ENCODE measurements at regions not wholly inside any gene's neighbourhood (a gene's known extent, or its start where the extent isn't known, plus 50 kb on each side); places are given as distances from the start of the nearest gene placed in this dataset.
A peak's percentile ranks its signal among the peaks of the same experiment; 100 is the strongest.

DNA sequence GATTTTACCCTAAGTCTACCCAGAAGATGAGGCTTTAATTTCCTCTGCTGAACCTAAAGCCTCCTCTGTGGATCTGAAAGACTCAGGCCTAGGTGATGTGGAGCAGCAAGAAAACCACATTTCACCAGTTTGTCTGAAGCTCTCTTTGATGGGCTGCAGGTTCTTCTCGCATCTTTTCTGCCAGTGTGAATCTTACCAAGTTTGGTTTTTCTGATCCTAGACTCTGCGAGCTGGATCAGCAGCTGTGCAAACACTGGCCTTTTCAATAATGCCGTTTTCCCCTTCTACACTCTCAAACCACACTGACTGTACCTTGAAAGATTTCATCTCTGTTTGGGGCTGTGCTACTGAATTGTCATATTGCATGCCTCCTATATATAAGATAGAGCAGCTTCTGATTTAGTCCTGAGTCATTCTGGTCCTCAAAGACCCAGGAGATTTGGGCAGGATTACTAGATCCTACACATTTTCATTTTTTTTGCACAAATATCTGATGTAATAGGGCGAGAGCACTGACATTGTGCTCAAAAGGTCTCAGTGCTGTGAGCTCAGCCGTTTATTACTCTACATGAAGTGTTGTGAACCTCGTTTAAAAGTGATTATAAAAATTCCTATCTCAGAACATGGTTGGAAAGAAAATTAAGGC is 133.6 kb upstream of the FAM9C start:
- Histone ChIP-seq H3K4me3 (no peak overlapping the region), H3K27me3 (no peaks in the 10 kb centered on the region), H3K4me1 (no peaks in the 10 kb centered on the region), H3K9me3 (no peaks in the 10 kb centered on the region), H3K27ac (no peak overlapping the region), H3K36me3 (no peaks in the 10 kb centered on the region)
- DNase-seq = no peak
- TF ChIP-seq, protein P1, sequence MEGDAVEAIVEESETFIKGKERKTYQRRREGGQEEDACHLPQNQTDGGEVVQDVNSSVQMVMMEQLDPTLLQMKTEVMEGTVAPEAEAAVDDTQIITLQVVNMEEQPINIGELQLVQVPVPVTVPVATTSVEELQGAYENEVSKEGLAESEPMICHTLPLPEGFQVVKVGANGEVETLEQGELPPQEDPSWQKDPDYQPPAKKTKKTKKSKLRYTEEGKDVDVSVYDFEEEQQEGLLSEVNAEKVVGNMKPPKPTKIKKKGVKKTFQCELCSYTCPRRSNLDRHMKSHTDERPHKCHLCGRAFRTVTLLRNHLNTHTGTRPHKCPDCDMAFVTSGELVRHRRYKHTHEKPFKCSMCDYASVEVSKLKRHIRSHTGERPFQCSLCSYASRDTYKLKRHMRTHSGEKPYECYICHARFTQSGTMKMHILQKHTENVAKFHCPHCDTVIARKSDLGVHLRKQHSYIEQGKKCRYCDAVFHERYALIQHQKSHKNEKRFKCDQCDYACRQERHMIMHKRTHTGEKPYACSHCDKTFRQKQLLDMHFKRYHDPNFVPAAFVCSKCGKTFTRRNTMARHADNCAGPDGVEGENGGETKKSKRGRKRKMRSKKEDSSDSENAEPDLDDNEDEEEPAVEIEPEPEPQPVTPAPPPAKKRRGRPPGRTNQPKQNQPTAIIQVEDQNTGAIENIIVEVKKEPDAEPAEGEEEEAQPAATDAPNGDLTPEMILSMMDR (IDR thresholded peaks at IDR 0.05) = no peak
- TF ChIP-seq POLR2A (IDR thresholded peaks at IDR 0.05) = no peak

DNA sequence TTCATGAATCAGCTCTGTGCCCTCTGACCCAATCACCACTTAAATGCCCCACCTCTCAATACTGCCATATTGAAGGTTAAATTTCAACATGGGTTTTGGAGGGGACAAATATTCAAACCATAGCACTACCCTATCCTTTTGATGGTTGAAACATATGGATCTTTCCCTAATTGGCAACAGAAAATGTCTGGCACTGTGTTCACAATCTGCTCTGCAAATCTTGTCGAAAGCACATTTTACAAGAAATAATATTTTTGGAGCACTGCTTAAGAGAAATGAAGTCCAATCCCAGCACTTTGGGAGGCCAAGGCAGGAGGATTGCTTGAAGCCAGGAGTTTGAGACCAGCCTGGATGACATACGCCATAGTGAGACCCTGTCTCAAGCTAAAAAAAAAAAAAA is 130.6 kb upstream of the FAM9C start:
- no peak for DNase-seq
- Histone ChIP-seq H3K4me1 (no peaks in the 10 kb centered on the region), H3K27me3 (no peaks in the 10 kb centered on the region), H3K4me3 (no peak overlapping the region), H3K9me3 (no peaks in the 10 kb centered on the region), H3K36me3 (no peaks in the 10 kb centered on the region), H3K27ac (no peak overlapping the region)
- no peak for TF ChIP-seq POLR2A (IDR thresholded peaks at IDR 0.05)
- TF ChIP-seq, protein P1 (IDR thresholded peaks at IDR 0.05) = no peak

DNA sequence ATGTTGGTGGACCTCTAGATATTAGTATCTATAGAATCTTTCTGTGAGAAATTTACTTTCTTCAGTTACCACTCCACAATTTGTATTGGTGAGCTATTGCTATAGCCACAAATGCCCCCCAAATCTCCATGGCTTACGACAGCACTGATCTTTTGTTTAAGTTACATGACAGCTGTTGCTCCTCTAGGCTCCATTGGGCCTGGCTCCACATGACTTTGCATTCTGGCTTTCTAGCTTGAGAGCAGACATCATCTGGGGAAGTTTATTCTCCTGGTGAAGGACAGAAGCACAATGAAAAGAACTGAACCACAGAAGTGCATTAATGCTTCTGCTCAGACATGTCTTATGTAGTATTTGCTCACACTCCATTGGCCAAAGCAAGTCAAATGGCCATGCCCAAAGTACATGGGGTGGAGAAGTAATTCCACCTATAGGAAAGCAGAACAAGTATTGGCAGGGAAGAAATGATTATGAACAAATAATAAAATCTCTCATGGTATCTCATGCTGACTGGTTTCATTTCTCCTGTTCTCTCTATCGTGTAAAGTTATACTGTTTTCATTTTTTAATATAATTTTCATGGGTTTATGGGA is 126.6 kb upstream of the FAM9C start:
- H3K9me3 ChIP-seq = no peaks in the 10 kb centered on the region
- no peak overlapping the region for H3K27ac ChIP-seq
- no peaks in the 10 kb centered on the region for H3K4me1 ChIP-seq
- no peaks in the 10 kb centered on the region for H3K27me3 ChIP-seq
- H3K4me3 ChIP-seq = no peak overlapping the region
- H3K36me3 ChIP-seq = no peaks in the 10 kb centered on the region
- TF ChIP-seq, protein P1 (IDR thresholded peaks at IDR 0.05) = no peak
- TF ChIP-seq POLR2A (IDR thresholded peaks at IDR 0.05) = no peak
- DNase-seq = no peak

DNA sequence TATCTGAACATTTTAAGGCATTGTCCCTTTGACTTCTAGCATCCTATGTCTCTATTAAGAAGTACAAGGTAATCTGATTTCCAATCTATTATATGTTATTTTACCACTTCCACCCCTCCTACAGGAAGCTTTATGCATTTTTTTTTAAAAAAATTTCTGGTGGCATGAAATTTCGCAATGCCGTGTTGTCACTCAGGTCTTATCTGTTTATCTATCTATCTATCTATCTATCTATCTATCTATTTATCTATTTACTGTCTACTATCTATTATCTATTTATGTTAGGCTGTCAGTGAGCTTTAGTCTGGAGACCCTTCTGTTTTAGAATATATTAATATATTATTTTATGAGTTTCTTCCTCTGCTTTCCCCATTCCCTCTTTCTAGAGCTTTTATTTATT is 125.3 kb upstream of the FAM9C start:
- no peak overlapping the region for H3K4me3 ChIP-seq
- H3K4me1 ChIP-seq = no peaks in the 10 kb centered on the region
- H3K27ac ChIP-seq = no peak overlapping the region
- DNase-seq = no peak
- no peaks in the 10 kb centered on the region for H3K36me3 ChIP-seq
- H3K27me3 ChIP-seq = no peaks in the 10 kb centered on the region
- no peaks in the 10 kb centered on the region for H3K9me3 ChIP-seq
- TF ChIP-seq, protein P1 (IDR thresholded peaks at IDR 0.05) = no peak
- TF ChIP-seq POLR2A (IDR thresholded peaks at IDR 0.05) = no peak

DNA sequence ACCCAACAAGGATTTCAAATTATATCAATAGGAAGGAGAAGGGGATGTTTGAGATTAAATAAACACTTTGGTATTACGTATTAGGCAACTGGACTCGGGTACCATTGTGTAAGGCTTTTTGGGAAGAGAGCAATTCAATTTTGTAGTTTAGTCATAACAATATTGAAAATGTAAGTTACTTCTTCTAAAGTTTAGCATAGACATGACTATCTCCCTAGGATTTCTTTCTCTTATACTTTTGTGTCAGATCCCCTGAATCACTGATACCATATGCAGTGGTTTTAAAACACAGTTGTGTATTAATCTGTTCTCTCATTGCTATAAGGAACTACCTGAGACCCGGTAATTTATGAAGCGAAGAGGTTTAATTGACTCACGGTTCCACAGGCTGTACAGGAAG is 123.8 kb upstream of the FAM9C start:
- no peaks in the 10 kb centered on the region for H3K36me3 ChIP-seq
- DNase-seq = no peak
- H3K4me3 ChIP-seq = no peak overlapping the region
- TF ChIP-seq POLR2A (IDR thresholded peaks at IDR 0.05) = no peak
- no peaks in the 10 kb centered on the region for H3K27me3 ChIP-seq
- H3K9me3 ChIP-seq = no peaks in the 10 kb centered on the region
- no peaks in the 10 kb centered on the region for H3K4me1 ChIP-seq
- peak overlapping the region in 2 of 4 donors; percentile 12 to 48 for H3K27ac ChIP-seq

DNA sequence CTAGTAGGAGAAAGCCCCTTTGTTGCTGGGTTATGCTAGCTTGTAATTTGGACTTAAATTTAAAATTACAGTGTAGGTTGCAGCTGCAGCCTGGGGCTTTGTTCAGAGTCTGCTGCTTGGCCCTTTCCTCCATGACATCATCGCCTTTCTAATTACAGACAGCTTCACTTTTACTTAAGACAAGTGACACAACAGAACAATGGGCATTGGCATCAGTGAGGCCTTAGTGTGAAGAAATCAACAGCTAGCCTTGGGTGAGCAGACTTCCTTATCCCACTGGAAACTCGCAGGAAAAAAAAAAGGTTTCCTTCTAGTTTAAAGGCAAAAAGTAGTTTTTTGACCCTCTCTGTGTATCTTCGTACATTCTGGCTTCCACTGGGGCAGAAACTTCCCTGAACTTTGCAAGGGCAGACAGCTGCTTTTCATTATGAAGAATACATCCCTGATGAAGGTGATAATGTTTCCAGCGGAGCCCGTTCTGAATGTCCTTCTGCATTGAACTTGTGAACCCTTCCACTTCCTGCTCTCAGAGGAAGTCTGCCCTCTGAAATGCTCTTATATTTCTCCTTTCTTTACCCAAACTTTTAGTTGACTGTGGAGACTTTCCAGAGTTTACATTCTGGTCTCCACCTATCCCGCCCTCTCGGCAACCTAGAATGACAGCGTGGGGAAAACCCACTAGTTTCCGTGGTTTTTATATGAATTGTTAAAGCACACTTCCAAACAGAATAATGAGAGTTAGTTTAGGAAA is 123.2 kb upstream of the FAM9C start:
- TF ChIP-seq POLR2A (IDR thresholded peaks at IDR 0.05) = no peak
- TF ChIP-seq, protein P1 (IDR thresholded peaks at IDR 0.05) = no peak
- DNase-seq = no peak
- no peaks in the 10 kb centered on the region for H3K4me1 ChIP-seq
- H3K9me3 ChIP-seq = no peaks in the 10 kb centered on the region
- no peaks in the 10 kb centered on the region for H3K27me3 ChIP-seq
- H3K36me3 ChIP-seq = no peaks in the 10 kb centered on the region
- no peak overlapping the region for H3K4me3 ChIP-seq
- peak overlapping the region in 3 of 4 donors; percentile 12 to 48 (median 38) for H3K27ac ChIP-seq
